Tongue (tissue), 1 donor: ENCODE measurements at regions not wholly inside any gene's neighbourhood (a gene's known extent, or its start where the extent isn't known, plus 50 kb on each side); places are given as distances from the start of the nearest gene placed in this dataset.

ENCODE experiments used
- DNase-seq: peaks from one replicate; pipeline ENCODE4 v3.0.0-alpha.2; 2015

DNA sequence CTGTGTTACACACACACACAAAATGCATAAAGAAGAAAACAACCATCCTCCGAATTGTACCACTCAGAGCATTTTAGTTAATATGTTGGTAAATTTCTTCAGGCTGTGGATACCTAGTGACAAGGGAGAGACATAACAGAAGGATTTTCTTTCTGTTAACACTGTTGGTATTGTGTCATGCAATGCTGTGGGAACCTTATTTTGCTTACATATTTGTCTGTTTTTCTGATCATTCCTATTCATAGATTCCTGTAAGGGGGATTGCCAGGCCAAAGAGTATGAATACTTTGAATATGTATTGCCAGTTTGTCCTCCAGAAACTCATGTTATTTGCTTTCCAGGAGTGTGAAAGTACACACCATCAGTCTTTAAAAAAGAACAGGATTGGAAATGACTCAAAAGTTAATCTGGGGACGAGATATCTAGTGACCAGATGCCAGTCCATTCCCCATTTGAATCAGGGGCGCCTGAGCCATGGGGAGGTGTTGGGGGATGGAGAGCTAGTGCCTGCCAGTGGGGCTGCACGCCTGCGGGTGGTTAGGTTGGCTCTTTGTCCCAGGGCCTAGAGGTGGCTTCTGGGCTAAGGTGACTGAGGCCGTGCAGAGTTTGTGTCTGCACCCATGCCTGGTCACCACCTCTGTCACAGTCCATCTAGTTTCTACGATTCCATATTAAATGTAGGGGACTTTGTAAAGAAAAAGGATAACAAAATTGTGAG is 142.0 kb downstream of the PTPN20 start:
- no peak for DNase-seq

DNA sequence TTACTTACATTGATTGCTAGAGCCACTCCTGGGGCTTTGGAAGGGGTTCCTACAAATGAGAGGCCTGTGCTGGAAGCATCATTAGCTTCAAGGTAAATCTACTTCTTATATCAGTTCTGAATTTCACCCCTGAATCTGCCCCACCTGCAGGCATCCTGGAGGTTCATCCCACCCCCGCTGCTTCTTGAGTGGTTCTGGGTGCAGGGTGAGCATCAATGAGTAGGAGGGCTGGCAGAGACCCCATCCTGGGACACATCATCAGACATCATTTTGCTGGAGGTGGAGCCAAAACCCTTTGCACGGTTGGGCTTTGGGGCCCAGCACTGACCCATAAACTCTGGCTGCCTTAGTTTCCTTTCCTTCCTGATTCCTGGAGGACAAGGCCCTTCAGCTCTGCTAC is 143.7 kb downstream of the PTPN20 start:
- DNase-seq, result no peak

DNA sequence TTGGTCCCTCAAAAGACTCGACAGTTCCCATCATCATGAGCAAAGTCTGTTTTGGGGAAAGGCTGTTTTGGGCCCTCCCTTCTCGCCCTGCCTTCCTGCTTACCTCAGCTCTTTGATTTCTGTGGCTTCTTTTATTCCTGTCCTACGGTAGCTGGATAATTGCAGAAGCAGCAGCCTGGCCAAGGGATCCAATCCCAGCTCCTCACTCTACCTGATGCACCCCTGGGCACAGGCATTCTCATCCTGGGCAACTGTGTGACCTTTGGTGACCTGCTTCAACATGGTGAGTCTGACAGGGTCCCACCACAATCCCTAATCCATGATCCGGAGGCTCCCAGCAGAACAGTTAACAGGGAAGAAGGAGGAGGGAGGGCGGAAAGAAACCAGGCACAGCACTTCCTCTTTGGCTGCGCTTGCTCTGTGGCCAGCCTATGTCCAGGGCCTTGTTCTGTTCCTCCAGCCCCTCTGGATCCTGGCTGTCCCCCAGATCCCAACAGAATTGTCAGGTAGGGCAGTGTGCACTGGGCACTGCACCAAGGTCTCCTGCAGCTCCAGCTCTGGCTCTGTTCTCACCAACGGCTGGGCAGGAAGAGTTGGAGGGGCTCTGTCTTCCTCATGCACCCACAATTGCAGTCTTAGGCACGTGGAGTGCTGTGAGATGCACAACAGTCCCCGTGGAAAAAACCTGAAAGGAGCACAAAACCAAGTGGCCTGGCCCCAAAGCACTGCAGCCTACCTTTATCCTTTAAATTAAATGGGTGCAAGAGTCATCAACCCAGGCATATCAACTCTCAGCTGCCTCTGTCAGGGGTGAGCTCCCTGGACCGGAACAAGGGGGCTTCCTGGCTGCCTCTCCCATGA is 144.4 kb downstream of the PTPN20 start:
- DNase-seq, result no peak

DNA sequence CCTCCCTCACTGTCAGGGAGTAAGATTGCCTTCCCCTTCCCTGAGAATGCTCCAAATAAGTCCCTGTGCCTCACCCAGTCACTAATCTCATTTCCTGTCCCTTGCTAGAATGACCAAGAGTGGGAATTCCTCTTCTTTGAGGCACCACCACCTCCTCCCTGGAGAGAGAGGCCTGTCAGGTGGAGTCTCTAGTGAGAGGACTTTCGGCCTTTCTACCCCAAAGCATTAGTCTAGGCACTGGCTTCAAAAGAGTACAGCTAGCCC is 145.0 kb downstream of the PTPN20 start:
- no peak for DNase-seq

DNA sequence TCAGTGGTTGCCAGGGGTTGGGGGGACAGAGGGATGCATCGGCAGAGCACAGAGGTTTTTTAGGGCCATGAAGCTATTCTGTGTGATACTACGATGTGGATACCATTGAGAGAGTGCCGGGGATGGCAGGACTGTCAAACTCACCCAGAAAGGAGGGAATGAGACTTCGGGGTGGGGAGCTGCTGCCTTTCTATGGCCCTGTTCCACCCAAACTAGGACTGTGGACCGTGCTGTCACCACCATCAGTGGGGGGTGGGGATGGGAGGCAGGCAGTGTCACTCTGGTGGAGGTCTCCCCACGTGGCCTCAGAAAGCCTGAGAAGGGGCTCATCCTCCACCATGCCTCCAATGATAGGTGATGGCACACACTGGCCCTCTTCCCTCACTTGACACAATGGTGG is 146.2 kb downstream of the PTPN20 start:
- no peak for DNase-seq

DNA sequence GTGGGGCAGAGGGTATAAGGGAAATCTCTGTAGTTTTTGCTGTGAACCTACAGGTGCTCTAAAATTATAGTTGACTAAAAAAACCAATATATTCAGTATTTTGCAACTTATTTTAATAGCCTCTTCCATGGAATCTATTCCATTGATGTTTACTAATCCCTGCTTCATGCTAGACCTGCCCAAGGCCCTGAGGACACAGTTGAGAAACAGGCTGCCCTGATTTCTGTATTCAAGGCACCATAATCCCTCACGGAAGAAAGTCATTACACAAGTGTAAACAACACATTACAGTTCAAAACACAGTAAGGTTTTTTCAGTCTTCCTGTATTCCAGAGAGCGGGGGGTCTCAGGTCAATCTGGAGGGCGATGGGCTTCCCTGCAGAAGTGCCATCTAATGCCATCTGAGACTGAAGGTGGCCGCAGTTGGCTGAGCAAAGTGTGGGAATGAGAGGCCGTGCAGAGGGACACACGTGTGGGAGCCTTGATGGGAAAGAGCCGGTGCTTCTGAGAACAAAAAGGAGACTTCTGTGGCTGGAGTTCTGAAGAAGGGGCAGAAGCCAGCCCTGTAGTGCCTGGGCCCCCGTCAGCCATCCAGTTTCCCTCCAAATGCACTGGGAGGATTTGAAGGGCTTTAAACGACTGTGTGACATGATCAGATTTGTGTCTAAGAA is 146.9 kb downstream of the PTPN20 start:
- no peak for DNase-seq

DNA sequence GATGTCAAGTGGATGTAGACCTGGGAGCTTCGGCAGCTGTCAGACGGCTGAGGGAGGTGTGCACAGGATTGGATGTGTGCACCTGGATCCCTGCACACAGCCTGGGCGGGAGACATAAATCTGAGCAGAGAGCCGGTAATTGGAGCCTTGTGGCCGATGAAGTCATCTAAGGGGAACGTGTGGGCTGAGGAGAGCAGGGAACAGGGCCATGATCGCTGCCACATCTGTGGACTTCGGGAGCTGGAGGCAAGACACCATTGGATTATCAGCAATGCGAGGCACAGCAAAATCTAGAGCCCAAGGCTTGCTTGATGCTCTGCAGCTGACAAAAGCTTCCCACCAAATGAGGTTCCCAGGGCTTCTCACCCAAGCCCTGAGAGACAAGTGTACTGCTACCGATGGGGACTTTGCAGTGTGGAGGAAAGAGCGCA is 147.7 kb downstream of the PTPN20 start:
- peak; percentile 57 for DNase-seq

DNA sequence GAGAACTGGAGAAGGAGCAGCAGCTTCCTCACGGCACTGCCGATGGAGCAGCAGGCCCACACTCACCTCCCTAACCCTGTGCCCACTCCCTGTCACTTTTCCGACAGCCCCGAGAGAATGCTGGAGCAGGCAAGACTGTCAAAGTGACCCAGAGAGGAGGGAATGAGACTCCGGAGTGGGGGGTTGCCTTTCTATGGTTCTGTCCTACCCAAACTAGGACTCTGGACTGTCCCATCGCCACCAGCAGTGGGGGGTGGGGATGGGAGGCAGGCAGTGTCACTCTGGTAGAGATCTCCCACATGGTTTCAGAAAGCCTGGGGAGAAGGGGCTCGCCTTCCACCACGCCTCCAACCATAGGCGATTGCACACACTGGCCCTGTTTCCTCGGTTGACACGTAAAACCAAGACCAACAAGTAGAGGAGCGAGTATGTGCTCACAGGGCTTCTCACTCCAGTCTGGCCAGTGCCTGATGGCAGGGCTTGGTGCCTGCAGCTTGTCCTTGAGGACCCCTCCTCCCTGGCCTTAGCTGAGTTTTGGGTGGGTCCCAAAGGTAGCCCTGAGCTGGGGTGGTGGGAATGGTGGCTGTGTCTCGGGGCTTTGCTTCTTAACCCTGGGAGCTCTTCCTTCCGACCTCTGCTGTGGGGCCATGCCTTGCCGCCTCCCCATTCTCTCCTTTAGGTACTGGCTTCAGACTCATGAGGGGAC is 148.5 kb downstream of the PTPN20 start:
- DNase-seq, result no peak

DNA sequence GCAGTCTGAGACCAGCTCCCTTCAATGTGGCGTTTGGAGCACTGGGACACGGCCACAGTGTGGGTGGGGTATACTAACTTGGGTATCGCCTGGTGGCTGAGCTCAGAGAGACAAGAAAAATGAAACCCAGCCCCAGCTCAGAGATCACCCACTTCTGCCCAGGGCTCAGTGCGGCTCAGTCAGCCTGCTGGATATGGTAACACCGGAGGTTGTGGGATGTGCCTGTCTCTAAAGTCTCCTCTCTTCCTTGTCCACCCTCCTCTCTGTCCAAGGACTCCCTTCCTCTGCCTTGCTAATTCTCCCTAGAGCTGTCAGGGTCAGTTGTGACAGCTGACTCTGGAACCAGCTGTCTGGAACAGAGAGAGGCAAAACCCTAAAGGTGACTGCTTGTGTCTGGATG is 149.1 kb downstream of the PTPN20 start:
- no peak for DNase-seq

DNA sequence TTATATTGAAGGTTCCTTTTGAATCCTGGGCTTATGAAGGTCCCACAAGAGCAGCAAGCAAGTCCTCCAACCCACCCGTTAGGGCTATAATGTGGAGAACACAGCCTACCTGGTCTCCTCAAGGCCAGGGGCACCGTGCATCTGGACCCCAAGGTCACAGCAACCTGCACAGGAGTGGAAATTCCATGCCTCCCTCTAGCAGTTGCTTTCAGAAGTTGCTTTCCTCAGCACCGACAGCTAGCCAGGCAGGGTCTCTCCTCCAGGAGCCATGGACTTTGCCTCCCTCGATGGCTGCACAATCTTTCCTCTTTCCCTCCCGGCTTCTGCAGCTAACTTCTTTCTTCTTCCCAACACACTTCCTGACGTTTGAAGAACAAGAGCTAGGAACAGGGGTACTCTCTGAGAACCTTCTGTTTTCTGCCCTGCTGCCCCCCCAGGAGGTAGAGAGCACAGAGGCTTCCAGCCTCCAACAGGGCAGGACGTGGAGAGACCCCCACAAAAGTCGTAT is 149.8 kb downstream of the PTPN20 start:
- DNase-seq, result no peak

DNA sequence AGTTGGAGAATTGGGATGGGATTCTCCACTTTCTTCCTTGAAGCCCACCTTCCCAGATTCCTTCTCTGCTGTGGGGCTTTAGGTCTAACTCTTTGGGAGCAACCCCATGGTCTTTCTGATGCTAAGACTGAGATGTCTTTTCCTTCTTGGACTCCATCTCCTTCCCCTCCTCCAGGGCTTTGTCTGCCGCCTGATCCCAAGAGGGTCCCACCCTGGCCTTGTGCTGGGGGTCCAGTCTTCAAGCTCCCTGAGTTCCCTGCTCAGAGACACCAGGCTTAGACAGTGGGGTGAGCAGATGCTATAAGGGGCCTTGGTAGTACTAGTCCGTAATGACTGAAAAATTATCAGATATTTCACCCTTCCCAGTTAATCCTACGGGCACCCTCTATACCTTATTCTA is 150.5 kb downstream of the PTPN20 start:
- DNase-seq, result no peak

DNA sequence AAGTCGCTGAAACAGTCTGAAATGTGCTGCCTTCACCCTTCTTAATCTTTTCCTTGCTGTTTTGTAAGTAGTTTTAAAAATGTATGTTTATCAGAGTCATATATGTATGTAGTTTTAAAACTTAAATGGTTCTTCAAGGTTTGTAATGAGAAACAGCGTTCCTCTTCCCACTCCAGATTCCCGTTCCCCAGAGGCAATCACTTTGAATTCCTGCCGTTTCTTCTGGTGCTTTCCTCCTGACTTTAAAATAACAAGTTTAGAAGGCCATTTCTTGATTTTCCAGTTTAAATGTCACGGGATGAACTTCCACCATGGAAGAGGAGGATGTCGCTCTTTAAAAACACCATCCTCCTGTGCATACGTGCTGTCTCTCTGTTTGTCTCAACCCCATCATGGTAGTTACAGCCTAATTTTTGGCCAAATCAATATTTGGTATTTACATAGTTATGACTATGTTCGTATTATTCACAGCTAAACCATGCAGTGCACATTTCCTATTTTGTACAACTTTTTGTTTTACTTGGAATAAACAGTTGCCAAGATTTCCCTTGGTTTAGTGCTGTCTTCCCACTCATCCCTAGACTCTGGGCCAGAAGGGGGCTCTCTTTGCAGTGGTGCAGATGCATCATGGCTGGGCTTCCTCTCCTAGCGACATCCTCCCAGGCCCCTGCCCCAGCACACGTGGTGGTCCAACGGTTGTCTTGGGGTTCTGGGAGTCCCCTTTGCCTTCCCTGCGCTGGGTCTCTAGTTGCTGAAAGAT is 151.4 kb downstream of the PTPN20 start:
- DNase-seq, result no peak

DNA sequence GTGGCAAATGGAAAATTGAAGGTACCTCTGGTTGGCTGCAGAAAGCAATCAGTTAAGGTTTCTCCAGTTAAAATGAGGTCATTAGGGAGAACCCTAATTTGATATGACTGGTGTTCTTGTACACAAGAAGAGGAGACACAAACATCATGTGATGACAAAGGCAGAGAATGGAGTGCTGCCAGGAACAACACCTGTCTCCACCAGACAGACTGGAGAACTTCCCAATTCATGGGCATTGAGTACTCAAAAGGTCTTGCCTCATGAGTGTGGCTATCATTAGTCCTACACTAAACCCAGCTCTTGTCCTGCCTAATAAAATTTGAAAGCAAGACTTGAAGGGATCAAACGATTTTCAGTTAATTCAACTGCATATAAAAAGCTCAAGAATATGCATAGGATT is 152.6 kb downstream of the PTPN20 start:
- DNase-seq, result no peak

DNA sequence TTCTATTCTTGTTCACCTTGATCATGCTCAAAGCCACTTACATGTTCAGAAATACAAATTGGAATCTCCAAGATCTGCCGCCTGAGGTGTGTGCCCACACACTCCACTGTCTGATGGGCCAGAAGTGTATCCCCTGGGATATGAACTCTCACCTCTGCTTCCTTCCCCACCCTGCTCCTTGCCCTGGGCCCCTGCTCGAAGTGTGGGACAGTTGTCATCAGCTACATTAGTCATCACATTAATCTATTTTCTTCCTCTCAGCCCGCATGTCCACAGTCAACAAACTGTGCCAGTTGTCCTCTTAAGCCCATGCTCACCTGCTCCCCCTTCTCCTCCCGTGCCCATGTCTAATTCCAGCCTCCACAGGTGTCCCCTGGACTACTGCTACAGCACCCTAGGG is 154.7 kb downstream of the PTPN20 start:
- DNase-seq, result no peak

DNA sequence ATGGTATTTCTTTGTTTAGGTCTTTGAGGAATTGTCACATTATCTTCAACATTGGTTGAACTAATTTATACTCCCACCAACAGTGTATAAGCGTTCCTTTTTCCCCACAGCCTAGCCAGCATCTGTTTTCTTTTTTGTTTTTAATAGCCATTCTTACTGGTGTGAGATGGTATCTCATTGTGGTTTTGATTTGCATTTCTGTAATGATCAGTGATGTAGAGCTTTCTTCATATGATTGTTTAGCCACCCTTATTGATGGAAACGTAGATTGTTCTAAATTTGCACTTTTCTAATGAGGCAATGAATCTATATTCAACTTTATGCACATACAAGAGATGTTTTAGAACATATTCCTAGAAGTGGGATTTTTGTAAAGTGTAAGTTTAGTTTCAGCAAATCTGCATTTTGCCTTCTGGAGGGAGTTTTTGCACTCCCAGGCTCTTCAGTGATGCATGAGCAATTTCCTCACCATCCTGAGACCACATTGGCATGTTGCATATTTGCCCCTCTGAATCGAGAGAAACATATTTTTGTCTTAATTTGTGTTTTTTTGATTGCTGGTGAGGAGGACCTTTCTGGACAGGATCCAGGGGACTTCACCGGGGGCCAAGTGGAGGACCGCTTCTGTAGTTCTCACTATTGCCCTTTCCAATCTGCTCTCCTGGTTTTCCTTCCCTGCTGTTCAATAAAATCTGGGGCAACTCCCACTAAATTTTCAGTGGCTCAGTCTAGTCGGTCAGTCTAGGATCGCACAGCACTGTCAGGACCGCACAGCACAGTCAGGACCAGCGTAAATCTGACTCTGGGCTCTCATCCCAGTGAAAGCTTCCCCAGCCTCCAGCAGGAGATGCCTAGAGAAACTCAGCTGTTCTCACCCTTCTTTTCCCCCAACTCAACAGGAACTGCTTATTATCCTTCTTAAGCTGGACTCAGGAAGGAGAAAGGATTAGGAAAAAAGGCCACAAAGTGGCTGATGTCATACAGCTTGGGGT is 157.0 kb downstream of the PTPN20 start:
- DNase-seq, result no peak

DNA sequence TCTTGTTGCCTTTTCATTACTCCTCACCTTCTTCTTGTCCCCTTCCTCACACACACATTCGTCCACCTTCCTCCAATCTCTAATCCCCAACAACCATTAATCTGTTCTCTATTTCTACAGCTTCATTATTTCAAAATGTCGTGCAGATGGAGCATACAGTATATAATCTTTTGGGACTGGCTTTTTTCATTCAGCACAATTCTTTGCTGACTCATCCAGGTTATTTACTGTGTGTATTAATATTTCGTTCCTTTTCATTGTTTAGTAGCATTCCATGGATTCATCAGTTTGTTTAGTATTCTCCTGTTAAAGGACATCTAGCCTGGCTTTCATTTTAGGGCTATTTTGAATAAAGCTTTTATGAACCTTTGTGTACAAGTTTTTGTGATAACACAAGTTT is 159.3 kb downstream of the PTPN20 start:
- no peak for DNase-seq

DNA sequence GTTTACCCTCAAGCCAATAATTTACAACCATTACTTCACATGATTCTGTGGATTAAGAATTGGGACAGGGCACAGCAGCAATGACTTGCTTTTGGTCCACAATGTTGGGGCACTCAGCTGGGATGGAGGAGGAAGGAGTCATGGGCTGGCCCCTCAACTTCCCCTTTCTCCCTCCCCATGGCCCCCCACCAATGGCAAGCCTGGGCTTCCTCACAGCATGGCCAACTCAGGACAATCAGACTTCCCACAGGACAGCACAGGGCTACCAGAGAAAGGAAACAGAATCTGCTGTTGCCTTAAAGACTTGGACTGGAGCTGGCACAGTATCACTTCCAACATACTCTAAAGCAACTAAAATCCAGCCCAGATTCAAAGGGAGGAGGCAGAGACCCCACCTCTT is 160.7 kb downstream of the PTPN20 start:
- DNase-seq, result no peak

DNA sequence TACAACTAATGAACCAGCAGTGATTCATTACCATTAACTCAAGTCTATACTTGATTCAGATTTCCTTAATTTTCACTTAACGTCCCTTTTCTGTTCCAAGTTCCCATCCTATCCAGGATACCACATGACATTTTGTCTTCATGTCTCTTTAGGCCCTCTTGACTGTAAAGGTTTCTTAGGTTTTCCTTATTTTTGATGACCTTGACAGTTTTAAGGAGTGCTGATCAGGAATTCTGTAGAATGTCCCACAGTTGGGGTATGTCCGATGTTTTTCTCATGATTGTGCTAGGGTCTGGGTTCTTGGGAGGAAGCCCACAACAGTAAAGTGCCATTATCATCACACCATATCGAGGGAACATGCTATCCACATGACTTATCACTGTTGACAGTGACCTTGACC is 162.7 kb downstream of the PTPN20 start:
- no peak for DNase-seq

DNA sequence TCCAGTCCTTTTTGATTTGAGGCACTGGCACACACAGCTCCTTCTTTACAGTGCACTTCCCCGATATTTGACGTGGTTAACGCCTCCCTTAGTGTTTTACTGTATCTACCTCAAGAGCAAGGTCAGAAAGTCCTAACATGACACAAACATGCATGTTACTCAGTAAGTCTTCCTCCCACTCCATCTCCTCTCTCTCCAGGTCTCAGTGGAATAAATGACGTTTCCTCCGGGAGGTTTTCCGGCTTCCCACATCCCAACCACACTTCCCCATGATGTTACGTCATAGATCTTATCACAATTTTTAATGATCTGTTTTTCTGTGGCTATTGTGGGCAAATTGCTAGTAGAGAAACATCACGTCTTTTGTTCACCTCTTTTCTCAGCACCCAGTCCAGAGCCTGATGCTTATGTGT is 165.7 kb downstream of the PTPN20 start:
- DNase-seq, result no peak

DNA sequence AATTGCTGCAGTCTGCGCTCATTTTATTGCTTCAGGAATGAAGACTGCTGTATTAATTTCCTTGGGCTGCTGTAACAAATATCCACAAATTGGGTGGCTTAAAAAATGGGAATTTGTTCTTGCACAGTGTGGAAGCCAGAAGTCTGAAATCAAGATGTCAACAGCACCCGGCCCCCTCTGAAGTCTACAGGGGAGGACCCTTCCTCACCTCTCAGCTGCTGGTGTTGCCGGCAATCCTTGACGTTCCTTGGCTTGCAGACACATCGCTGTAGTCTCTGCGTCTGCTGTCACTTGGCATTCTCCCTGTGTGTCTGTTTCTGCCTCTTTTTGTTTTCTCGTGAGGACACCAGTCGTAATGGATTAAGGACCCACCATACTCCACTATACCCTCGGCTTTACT is 166.2 kb downstream of the PTPN20 start:
- no peak for DNase-seq

DNA sequence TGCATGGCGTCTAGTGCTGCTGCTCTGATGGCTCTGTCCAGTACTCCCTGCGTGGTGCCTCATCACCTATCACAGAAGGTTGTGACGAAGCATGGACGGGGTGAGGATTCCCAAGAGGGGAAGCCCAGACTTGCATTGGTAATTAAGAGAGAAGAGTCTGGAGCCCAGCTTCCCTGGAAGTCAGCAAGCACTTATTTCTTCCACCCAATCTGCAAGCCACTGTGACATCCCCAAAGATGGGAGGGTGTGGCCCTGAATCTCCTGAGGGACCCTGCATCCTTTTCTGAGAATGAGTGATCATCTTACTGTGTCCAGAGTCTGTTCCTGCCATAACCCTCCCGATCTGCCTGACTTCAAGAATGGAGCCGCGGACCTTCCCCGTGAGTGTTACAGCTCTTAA is 166.7 kb downstream of the PTPN20 start:
- DNase-seq, result no peak
